Epithelial cell of proximal tubule (primary cell): ENCODE measurements at regions not wholly inside any gene's neighbourhood (a gene's known extent, or its start where the extent isn't known, plus 50 kb on each side); places are given as distances from the start of the nearest gene placed in this dataset.

Source experiments
- DNase-seq: peaks from one replicate; pipeline ENCODE4 v3.0.0-alpha.2; 2011; ENCODE audit warnings: low read depth
- H3K4me3 ChIP-seq: 2 replicates; pipeline ENCODE4 v1.5.1; 2011; ENCODE audit warnings: low read depth, mild to moderate bottlenecking, low read length
- TF ChIP-seq, protein P1 (sequence below): conservative IDR thresholded peaks from 2 replicates; pipeline ENCODE4 v1.5.1; 2012; ENCODE audit warnings: low read depth, mild to moderate bottlenecking, low read length

DNA sequence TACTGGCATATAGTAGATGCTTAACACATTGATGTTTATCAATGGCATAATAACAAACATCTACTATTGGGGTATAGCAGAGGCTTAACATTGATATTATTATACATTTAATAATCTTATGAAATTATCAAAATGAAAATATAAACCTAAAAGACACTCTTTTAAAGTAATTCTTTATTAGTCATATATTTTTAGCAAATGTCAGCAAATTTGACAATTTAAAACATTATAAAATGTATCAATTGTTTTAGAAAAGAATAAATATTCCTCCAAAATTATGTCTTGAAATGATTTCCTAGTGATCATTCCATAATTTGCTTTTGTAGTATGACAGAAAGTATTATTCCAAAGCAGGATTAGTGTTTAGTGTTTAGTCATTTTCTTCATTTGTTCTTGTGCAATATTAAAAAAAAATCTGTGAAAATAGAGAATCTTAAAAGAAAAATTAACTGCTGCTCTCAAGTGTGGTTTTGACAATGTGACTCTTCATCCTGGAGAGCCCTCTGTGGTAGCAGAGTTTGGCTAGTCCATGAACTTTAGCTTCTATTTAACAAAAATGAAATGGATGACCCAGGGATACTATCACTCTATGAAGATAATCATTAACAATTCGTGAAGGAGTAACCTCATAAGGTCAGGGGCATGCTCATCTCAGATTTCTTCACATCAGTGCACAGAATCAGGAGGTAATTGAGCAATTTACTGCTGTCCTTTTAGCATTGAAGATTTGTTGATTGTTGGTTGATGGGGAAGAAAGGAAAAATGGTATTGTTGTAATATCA lies 1018.5 kb downstream of the LRFN5 start:
- H3K4me3 ChIP-seq: no peak overlapping the region
- TF ChIP-seq, protein P1, sequence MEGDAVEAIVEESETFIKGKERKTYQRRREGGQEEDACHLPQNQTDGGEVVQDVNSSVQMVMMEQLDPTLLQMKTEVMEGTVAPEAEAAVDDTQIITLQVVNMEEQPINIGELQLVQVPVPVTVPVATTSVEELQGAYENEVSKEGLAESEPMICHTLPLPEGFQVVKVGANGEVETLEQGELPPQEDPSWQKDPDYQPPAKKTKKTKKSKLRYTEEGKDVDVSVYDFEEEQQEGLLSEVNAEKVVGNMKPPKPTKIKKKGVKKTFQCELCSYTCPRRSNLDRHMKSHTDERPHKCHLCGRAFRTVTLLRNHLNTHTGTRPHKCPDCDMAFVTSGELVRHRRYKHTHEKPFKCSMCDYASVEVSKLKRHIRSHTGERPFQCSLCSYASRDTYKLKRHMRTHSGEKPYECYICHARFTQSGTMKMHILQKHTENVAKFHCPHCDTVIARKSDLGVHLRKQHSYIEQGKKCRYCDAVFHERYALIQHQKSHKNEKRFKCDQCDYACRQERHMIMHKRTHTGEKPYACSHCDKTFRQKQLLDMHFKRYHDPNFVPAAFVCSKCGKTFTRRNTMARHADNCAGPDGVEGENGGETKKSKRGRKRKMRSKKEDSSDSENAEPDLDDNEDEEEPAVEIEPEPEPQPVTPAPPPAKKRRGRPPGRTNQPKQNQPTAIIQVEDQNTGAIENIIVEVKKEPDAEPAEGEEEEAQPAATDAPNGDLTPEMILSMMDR: no peak
- DNase-seq: peak; percentile 36

DNA sequence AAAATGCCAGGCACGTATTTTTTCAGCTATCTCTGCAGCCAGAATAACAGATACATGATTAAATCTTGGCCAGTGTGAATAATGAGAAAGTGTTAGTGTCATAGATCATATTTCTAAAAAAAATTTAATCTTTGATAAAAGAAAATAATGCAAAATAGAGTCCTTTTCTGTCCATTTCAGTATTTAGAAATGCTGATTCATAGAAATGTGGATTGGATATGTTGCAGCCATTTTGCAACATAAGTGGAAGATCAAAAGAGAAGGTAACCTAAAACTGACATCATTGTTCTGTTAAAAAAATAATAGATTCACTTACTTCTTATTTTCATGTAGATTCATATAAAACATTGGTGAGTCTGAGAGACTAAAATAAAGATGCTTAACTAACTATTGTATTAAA lies 1010.3 kb downstream of the LRFN5 start:
- TF ChIP-seq, protein P1: no peak
- no peak for DNase-seq

DNA sequence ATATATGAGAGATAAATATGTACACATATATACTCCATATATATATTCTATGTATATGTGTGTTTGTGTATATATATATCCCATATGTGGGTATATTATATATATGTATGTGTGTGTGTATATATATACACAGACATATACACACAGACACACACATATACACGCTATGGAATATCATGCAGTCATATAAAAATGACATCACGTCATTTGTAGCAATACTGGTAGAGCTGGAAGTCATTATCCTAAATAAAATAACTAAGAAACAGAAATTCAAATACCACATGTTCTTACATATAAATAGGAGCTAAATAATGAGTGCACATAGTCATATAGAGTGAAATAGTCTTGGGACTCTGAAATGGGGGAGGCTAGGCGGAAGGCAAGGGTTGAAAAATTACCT lies 1000.2 kb downstream of the LRFN5 start:
- no peak for DNase-seq
- TF ChIP-seq, protein P1: no peak
- H3K4me3 ChIP-seq: no peak overlapping the region

More for the DNA sequence above, 1010.3 kb downstream of the LRFN5 start:
- no peak overlapping the region for H3K4me3 ChIP-seq

DNA sequence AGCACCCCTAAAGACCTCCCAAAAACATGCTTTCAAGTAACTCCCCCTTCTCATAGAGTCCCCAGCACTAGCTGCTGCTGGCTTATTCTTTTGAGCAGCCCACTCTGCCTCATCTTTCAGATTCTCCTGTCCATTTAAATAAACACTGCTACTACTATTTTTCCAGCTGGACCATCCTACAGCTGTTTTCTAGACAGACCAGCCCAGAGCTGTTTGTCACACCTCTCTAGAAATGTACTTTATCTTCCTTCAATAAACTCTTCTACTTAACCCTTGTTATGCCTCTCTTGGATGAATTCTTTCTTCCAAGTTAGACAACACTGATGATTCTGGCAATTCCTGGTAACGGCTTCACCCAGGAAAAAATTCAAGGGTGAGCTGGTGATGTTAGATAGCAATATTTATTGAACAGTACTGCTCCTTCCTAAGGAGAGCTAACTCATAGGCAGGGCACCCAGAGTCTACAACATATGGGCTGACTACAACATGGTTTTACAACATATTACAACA lies 995.7 kb downstream of the LRFN5 start:
- TF ChIP-seq, protein P1: no peak
- DNase-seq: no peak
- H3K4me3 ChIP-seq: no peak overlapping the region

DNA sequence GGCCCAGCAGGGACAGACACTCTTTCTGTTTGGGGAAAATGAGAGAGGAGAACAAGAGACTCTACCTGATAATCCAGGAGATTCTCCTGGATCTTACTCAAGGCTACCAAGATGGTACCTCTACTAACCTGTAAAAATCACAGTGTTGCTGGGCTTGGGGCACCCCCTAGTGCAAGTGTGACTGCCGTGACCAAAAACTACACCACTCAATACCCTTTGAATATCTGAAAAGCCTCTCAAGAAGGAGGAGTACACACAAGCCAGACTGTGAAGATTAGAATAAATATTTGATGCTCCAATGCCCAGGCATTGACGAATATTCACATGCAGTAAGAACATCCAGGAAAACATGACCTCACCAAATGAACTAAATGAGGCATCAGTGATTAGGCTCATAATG lies 965.4 kb downstream of the LRFN5 start:
- no peak overlapping the region for H3K4me3 ChIP-seq
- DNase-seq: no peak
- TF ChIP-seq, protein P1: no peak

DNA sequence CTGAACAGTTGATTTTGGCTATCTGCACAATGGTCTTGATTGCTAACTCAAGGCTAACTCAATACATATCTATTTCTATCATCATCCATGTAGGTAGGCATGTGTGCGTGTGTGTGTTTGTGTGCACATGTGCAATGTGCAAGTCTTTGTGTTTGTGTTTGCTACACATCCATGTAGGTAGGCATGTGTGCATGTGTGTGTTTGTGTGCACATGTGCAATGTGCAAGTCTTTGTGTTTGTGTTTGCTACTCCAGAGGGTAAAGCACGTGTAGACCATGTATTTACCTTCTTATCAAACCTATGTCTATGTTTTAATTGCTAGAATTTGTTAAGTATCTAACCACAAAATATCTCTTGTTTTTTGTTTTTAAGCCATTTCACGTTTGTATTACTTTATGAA lies 962.6 kb downstream of the LRFN5 start:
- no peak for DNase-seq
- TF ChIP-seq, protein P1: no peak
- no peak overlapping the region for H3K4me3 ChIP-seq

DNA sequence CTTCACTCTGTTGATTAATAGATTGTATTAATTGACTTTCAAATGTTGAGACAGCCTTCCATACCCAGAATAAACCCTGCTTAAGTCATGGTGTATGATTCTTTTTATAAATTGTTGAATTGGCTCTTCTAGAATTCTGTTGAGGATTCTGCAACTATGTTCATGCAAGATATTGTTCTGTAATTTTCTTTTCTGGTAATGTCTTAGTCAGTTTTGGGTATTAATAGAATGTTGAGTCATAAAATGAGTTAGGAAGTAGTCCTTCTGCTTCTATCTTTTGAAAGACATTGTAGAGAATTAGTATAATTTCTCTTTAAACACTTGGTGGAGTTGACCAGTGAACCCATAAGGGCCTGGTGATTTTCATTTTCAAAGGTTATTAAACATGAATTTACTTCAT lies 958.9 kb downstream of the LRFN5 start:
- TF ChIP-seq, protein P1: no peak
- DNase-seq: no peak
- no peak overlapping the region for H3K4me3 ChIP-seq
